Skin epidermis (tissue), 12 donors: ENCODE measurements at regions not wholly inside any gene's neighbourhood (a gene's known extent, or its start where the extent isn't known, plus 50 kb on each side); places are given as distances from the start of the nearest gene placed in this dataset.
"Not testable (repeated sequence)": the region's sequence is repeated elsewhere in the genome, so short reads cannot be mapped to it uniquely, and the experiment has no call there.

ENCODE experiments used
- H3K27ac ChIP-seq, 21 experiments: fragments of 200-600 bp; sonication (generic) in 11 of 21; one replicate each; pipeline ENCODE4 v1.5.0; 2020; ENCODE audit warnings: mild to moderate bottlenecking in 3 of 21, inconsistent platforms in 2 of 21, moderate library complexity in 2 of 21
- H3K4me3 ChIP-seq, 7 experiments: fragments of 200-600 bp; sonication (generic) in 2 of 7; one replicate each; pipeline ENCODE4 v1.5.0; 2020; ENCODE audit warnings: inconsistent platforms in 2 of 7, mild to moderate bottlenecking in 2 of 7, moderate library complexity in 1 of 7

DNA sequence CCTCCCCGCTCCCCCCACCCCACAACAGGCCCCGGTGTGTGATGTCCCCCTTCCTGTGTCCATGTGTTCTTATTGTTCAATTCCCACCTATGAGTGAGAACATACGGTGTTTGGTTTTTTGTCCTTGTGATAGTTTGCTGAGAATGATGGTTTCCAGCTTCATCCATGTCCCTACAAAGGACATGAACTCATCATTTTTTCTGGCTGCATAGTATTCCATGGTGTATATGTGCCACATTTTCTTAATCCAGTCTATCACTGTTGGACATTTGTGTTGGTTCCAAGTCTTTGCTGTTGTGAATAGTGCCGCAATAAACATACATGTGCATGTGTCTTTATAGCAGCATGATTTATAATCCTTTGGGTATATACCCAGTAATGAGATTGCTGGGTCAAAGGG is 104.3 kb downstream of the MTPN start:
- not testable (repeated sequence) for H3K27ac ChIP-seq, H3K4me3 ChIP-seq

DNA sequence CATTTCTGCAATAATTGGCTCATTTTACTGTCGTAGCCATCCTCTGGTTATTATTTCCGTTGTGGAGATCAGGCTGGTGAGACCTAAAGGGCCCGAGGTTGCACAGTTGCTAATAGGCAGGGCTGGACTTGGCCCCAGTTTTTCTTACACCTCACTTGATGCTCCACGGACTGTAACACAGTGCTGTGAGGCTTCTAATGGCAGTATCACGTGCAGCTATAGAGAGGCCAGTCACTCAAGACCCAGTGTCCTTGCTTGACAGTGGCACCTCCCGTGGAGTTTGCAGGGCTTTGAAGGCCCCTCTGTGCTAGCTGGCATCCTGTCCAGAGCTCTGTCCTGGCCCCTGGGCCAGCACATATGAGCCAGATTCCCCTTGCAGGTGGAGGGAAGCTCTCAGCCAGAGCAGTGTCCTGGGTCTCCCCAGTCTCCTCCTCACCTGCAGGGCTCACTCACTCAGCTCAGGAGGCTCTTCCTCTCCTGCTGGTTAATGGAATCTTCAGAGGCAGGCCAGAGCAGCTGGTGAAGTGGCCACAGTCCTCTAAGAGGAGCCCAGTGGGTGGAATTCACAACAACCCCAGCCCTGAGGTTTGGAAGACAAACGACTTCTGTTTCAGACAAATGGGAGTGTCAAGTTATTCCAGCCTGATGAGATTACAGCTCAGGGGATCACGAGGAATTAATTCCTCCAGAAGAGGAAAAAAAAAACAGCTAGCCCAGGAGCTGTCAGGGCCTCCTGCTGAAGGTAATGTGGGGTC is 114.2 kb upstream of the FAM180A start:
- Histone ChIP-seq H3K27ac (no peak overlapping the region), H3K4me3 (no peak overlapping the region)

DNA sequence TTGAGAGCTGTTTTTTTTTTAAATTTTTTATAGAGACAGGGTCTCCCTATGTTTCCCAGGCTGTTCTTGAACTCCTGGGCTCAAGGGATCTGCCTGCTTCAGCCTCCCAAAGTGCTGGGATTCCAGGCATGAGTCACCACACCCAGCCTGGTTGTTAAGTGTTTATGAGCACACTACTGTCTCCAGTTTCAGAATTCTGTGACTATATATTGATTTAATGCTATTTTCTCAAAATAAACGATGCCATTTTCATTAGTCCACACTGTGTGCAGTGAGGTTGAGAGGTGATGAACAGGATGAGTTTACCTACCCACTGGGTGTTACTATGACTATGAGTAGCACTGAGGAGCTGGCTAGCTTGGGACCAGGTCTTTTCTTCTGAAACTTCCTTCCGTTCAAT is 110.9 kb upstream of the FAM180A start:
- Histone ChIP-seq H3K4me3 (no peak overlapping the region), H3K27ac (no peak overlapping the region)

DNA sequence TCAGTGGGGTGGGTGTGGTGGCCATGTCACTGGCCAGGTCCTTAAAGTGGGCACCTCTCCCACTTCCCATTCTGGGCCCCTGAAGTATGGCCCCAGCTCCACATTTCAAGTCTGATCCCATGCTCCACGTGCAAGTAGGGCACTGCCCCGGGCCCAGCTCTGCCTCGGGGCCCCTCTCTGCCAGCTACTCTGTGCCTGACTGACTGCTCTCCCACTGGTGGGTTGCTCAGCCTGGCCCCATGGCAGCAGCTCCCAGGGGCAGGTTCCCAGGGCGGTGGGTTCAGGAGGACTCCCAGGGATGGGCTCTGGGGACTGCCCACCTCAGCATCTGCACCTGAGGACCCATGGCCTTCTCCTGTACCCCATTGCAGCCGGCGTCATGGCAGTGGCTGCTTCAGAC is 110.2 kb upstream of the FAM180A start:
- Histone ChIP-seq H3K4me3 (no peak overlapping the region), H3K27ac (no peak overlapping the region)

DNA sequence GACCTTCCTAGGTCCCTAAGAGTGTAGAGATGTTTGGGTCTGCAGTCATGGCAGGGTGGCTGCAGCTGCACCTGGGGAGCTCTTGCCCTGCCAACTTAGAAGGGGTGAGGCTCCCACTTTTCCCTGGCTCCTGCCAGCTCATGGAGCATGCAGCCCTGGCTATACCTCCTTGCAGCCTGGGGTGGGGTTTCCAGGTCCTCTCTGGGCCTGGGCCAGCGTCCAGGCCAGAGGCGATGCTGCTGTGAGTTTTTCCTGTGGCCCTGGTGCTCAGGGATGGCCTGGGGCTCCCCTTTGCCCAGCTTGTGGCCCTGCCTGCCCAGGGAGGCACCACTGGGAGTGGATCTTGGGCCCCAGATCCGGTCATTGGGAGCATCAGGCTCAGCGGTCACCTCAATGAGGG is 109.8 kb upstream of the FAM180A start:
- Histone ChIP-seq H3K27ac (no peak overlapping the region), H3K4me3 (no peak overlapping the region)

DNA sequence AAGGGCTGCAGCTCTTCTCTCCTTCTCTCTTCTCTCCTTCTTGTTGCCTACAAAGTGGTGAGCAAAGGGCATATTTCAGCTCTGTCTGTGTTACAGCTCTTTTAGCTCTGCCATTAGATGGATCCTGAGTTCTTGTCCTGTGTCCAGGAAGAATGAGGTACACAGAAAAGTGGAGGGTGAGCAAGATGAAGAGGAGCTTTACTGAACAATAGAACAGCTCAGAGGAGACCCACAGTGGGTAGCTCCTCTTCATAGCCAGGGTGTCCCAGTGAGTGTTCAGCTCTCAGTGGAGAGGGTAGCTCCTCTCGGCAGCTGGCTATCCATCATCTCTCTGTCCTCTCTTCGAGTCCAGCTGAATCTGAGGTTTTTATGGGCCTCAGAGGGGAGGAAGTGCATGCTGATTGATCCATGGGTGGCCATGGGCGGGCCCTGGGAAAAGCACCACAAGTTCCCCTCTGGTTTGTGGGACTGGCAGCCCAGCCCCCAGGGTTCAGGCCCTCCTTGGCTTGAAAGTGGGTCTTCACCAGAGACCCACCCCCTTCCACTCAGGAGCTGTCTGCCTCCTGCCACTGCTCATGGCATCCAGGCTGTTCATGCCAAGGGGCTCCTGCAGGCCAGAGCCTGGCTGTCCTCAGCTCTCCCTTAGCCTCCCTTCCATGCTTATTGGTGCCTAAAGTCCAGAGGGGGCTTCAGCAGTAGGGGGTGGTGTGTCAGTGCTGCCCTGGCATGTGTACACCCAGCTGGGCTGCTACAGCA is 109.1 kb upstream of the FAM180A start:
- Histone ChIP-seq H3K27ac (no peak overlapping the region), H3K4me3 (no peak overlapping the region)

DNA sequence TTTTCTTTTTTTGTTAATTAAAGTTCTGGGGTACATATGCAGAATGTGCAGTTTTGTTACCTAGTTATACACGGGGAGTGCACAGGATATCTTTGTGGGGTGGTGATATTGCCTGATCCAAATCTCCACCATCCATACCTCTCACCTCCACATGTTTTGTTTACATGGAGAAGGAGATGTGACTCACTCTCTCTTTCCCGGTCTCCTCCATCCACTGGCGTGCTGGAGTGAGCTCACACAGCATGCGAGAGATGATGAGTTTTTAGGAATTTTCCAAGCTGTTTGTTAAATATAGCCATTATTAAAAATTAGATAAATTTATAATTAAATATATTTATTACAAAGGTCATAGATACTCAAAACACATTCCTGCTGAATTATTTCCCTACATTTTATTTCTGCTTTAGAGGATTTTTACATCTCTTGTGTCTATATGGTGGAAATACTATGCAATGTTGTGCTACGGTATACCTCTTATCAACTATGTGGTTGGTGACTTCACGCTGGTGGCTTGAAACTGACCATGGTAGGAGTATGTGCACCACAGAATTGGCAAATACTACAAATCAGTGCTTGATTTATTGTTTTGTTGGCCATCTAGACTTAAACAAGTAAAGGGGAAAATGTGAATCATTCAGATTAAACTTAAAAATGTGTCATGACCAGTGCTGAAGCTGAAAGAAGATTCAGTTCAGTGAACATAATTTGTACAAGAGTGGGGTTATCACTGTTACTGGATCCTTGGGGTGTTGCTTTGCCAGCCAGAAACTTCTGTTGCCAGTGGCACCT is 107.9 kb upstream of the FAM180A start:
- Histone ChIP-seq H3K4me3 (no peak overlapping the region), H3K27ac (peak overlapping the region in 6 of 21 experiments; percentile 3 to 53 (median 34))

DNA sequence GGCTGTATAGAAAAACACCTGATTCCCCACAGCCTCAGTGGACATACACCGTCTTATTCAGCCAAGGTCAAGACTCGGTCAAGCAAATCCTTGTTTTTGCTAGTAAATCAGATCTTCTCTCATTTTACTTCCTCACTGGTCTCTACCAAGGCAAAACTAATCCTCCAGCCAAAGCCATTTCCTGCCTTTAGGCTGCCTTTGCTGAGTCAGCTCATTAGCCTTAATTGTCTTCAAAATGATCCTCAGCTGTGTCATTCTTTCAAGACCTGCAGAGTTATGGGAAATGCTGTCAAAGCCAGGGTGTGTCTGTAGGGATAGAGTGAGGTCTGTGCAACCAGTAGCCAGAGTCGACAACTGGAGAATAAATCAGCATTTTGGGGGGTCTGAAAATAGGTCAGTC is 107.2 kb upstream of the FAM180A start:
- Histone ChIP-seq H3K4me3 (no peak overlapping the region), H3K27ac (peak overlapping the region in 9 of 21 experiments; percentile 1 to 53 (median 23))

DNA sequence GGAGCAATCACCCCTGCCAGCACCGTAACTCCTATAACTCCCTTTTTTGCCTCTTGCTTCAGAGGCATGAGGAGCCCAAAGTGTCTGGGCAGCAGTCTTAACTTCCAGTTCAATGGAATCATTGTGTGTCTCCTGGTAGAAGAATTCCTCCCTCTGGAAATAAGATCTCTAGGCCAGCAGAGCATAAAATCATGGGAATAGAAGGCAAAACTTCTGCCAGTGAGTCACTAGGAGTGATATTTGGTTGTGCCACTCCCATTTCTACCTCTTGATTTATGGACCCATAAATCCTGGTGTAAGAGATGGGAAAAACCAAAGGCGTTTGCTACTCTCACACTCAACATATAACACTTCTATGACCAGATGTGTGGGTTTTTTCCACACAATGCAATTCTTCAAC is 104.9 kb upstream of the FAM180A start:
- H3K4me3 ChIP-seq: no peak overlapping the region
- peak overlapping the region in 6 of 21 experiments; percentile 8 to 60 (median 45) for H3K27ac ChIP-seq

DNA sequence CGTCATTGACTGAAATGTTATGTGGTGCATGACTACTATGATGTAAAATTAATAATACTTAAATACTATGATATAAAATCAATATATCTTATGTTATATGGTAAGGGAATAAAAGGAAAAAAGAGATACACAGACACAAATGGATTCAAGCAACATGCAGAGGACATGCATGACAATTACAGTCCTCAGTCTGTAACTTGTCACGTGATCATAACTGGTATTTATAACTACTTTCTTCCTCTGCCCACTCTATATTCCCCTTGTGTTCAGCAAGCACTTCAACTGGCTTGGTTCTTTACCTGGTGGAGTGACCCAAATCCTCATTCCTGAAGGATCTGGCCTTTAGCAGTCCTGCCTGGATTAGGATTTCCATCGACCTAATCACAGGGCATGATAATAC is 104.4 kb upstream of the FAM180A start:
- Histone ChIP-seq H3K27ac (peak overlapping the region in 6 of 21 experiments; percentile 8 to 60 (median 45)), H3K4me3 (no peak overlapping the region)

DNA sequence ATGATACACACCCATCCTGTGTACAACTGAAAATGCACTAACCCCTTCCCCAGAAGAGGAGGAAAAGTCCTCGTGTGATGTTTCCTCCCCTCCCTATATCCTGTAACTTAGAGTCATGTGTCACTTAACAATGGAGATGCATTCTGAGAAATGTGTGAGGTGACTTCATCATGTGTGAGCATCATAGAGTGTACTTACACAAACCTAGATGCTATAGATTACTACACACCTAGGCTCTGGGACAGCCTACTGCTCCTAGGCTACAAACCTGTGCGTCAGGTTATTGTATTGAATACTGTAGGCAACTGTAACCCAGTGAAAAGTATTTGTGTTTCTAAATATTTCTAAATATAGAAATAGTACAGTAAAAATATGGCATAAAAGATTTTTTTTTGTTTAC is 98.6 kb upstream of the FAM180A start:
- Histone ChIP-seq H3K27ac (no peak overlapping the region), H3K4me3 (no peak overlapping the region)

DNA sequence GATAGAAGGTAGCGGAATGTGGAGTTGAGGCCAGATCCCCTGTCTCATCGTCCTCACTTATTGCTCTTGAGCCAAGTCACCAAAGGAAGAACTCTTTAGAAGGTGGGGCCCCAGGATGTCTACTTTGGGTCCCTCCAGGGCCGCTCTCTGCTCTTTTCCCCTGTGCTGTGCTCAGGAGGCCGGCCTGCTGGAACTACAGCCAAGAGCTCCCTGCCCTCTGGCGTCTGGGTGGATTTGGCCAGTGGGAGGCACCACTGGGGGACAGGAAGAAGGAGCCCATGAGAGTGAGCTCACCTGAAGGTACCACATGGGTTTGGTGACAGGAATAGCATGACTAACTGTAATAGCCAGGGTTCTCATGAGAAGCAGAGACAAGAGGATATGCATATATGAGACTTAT is 97.7 kb upstream of the FAM180A start:
- Histone ChIP-seq H3K27ac (no peak overlapping the region), H3K4me3 (no peak overlapping the region)

DNA sequence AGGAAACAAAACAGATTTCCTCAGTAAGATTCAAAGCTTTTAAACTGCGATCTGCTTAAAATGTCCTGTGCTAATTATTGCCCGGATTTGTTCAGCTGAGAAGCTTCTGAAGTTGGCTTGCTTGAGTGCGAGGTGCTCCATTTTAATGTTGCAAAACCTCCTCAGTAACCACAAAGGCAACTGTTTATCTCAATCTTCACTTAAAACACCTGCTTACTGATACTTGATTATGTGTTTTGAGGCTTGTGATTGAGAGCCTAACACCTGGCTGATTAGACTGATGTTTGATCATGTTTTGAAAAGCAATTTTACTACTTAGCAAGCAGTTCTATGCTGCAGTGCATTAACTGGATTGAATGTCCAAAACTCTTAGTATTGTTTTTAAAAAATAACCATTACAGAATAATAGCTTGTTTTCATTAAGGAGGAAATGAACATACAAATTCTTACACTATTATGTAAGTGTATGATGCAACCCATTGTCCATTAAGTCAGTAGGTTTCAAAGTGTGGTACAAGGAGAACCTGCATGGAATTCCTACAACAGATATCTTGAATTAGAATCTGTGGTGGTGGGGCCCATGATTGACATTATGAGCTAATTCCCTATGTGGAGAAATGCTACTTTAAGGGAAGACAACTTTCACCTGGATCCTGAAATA is 96.9 kb upstream of the FAM180A start:
- Histone ChIP-seq H3K27ac (no peak overlapping the region), H3K4me3 (no peak overlapping the region)

DNA sequence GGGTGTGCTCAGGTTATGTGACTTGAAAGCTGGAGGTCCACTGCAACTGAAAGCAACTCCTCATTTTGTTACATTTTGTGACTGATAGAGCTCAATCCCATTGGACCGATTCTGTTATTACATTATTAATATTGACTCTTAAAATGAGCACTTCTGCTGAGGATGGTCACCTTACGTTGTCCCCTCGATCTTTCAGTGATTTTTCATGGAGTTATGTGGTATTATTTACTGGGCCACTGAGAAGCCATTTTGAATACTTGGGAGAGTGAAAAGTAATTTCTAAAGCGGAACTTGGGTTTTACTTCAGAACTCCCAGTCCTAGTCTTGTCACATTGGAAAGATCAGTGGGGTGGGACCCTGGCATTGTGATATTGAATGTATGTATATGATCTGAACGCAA is 96.3 kb upstream of the FAM180A start:
- H3K27ac ChIP-seq: no peak overlapping the region
- H3K4me3 ChIP-seq: no peak overlapping the region

DNA sequence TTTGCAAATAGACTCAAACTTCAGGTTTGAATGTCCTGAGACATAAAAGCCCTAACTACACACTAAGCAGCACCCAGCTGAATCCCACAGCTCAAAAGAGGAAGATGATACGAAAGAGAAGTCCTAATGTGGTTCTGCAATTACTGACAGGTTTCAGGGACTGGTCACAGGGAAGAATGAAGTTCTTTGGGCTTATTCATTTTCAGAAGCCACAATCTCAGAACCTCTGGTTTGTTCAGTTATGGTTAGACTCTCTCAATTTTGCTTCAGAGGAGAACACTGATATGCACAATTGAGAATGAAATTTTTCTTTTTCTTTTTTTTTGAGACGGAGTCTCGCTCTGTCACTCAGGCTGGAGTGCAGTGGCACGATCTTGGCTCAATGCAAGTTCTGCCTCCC is 94.6 kb upstream of the FAM180A start:
- H3K4me3 ChIP-seq: no peak overlapping the region

DNA sequence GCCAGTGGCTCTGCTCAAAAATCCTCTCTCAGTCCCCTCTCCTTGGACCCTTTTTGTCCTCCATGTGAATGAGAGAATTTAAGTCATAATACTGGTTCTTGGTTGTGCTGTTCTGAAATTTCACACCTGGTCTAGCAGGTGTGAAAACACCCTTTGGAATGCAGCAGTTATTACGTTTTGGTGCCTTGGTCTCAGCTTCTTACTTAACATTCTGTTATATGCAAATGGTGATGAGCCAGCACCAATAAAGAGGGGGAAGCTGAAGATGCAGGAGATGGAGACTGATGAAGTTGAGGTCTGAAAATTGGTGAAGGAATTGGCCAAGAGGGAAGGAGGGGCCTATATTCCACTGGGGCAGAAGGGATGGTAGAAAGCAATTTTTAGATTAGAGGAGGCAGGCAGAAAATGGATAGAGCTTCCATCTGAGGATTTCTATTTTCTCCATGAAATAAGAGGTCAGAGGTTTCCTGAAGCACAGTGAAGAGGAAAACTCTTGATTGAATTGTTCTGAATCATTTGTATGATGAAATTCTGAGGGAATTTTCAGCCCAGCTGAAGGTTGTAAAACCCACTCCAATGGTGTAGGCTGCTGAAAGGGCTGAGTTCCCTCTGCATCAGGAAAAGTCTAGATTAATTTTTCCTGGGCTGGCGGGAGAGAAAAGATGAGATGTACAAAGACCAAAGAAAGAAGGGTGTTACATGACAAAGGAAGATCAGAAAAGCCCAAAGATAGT is 94.0 kb upstream of the FAM180A start:
- no peak overlapping the region for H3K4me3 ChIP-seq
- H3K27ac ChIP-seq: no peak overlapping the region

More for the DNA sequence above, 94.6 kb upstream of the FAM180A start:
- no peak overlapping the region for H3K27ac ChIP-seq

DNA sequence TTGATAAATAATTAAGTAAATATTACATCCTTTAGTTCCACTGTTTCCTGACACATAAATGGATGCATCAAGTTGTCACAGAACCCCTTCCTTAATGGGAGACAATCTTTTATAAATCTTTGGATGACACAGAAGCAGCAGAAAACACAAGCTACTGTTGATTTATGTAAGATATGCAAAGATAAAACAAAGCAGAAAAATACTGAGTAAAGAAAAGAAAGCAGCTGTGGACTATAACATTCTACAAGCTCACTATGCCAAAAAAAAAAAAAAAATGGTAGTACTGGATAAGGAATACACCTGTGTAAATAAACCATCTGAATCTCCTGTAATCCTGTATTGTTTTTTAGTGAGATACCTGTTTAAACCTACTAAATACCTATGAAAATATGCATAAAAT is 92.0 kb upstream of the FAM180A start:
- Histone ChIP-seq H3K27ac (no peak overlapping the region), H3K4me3 (no peak overlapping the region)

DNA sequence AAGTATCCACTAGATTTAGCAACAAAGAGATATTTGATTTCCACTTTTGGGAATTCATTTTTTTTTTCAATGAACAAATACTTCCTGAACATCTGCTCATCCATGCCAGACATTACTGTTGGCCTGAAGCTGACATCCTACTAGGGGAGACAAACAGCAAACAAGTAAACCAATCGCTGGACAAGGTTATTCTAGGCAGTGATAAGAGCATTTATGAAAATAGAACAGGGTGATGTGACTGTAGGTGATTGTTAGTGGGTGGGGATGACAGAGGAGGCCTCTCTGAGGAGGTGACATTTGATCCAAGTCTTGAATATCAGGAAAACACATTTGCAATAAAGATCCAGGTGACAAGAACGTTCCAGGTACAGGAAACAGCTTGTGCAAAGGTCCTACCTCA is 89.1 kb upstream of the FAM180A start:
- Histone ChIP-seq H3K27ac (no peak overlapping the region), H3K4me3 (no peak overlapping the region)

DNA sequence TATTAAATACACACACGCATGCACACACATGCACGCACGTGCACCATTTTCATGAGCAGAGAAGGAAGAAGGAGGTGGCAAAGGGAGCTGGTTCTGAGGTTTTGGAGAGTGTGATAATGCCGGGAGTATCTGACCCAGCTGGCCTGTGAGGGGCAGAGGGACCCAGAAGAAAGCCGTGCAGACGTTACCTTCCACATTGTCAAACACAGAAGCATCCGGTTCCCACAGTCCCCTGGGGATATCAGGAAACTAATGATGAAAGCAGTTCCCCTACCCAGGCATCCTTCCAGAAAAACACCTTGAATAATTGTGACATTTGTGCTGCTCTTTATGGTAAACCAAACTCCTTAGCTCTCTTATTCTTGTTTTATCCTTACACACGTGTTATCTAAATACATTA is 85.7 kb upstream of the FAM180A start:
- H3K4me3 ChIP-seq: no peak overlapping the region
- H3K27ac ChIP-seq: no peak overlapping the region
